Daoy (cell line): ENCODE measurements at regions not wholly inside any gene's neighbourhood (a gene's known extent, or its start where the extent isn't known, plus 50 kb on each side); places are given as distances from the start of the nearest gene placed in this dataset.
"Not testable (repeated sequence)": the region's sequence is repeated elsewhere in the genome, so short reads cannot be mapped to it uniquely, and the experiment has no call there.

ENCODE experiments used
- DNase-seq: peaks from one replicate; pipeline ENCODE4 v3.0.0-alpha.2; 2015; ENCODE audit warnings: low read depth

- DNase-seq: no peak
These were observed 332.9 kb downstream of the PCNX1 start for GRCh38 chr14:71240171-71240570.

- no peak for DNase-seq
These were observed 333.7 kb downstream of the PCNX1 start for GRCh38 chr14:71240866-71241520.

GRCh38 chr14:71242237-71242748 lies 335.0 kb downstream of the PCNX1 start:
- DNase-seq: no peak

GRCh38 chr14:71243697-71244096 lies 336.4 kb downstream of the PCNX1 start:
- no peak for DNase-seq

GRCh38 chr14:71244341-71244740 lies 337.1 kb downstream of the PCNX1 start:
- no peak for DNase-seq

GRCh38 chr14:71245659-71246361 lies 338.6 kb downstream of the PCNX1 start:
- DNase-seq: no peak

- DNase-seq: no peak
These were observed 339.3 kb downstream of the PCNX1 start for GRCh38 chr14:71246539-71246938.

GRCh38 chr14:71247106-71247505 lies 339.8 kb downstream of the PCNX1 start:
- no peak for DNase-seq

- DNase-seq: no peak
These were observed 340.9 kb downstream of the PCNX1 start for GRCh38 chr14:71248194-71248593.

- no peak for DNase-seq
These were observed 343.1 kb downstream of the PCNX1 start for GRCh38 chr14:71250347-71250746.

GRCh38 chr14:71250791-71251190 lies 343.5 kb downstream of the PCNX1 start:
- no peak for DNase-seq

GRCh38 chr14:71254091-71254719 lies 346.9 kb downstream of the PCNX1 start:
- not testable (repeated sequence) for DNase-seq

GRCh38 chr14:71261206-71261605 lies 353.9 kb downstream of the PCNX1 start:
- no peak for DNase-seq

GRCh38 chr14:71262441-71262840 lies 355.2 kb downstream of the PCNX1 start:
- DNase-seq: no peak

GRCh38 chr14:71264260-71264659 lies 357.0 kb downstream of the PCNX1 start:
- DNase-seq: no peak

GRCh38 chr14:71267007-71267513 lies 359.8 kb downstream of the PCNX1 start:
- DNase-seq: no peak

- peak; percentile 13 for DNase-seq
These were observed 360.4 kb downstream of the PCNX1 start for GRCh38 chr14:71267691-71268090.

- DNase-seq: no peak
These were observed 362.9 kb downstream of the PCNX1 start for GRCh38 chr14:71270111-71270510.

GRCh38 chr14:71271166-71271945 lies 364.1 kb downstream of the PCNX1 start:
- no peak for DNase-seq

- DNase-seq: no peak
These were observed 366.1 kb downstream of the PCNX1 start for GRCh38 chr14:71273366-71273765.

- DNase-seq: no peak
These were observed 376.8 kb downstream of the PCNX1 start for GRCh38 chr14:71284048-71284447.

- DNase-seq: no peak
These were observed 378.9 kb downstream of the PCNX1 start for GRCh38 chr14:71286126-71286525.
